Vagina (tissue), 2 donors: ENCODE measurements at regions not wholly inside any gene's neighbourhood (a gene's known extent, or its start where the extent isn't known, plus 50 kb on each side); places are given as distances from the start of the nearest gene placed in this dataset.

ENCODE experiments used
- CTCF ChIP-seq, 3 experiments: fragments of 450-650 bp in 2 of 3; fragments of 200-600 bp in 1 of 3; sonication (generic) in 1 of 3; IDR thresholded peaks; one replicate each; pipeline ENCODE4 v1.5.1; 2017 to 2019; ENCODE audit warnings: antibody characterized with exemption in 3 of 3, mild to moderate bottlenecking in 2 of 3, moderate library complexity in 2 of 3
- POLR2A ChIP-seq, 2 donors: fragments of 450-650 bp; IDR thresholded peaks; one replicate each; pipeline ENCODE4 v1.6.1; 2017; ENCODE audit warnings: antibody characterized with exemption in 2 of 2, mild to moderate bottlenecking in 2 of 2, moderate library complexity in 2 of 2
- POLR2AphosphoS5 ChIP-seq, 2 donors: sonication (generic); formaldehyde crosslinking; IDR thresholded peaks; one replicate each; pipeline ENCODE4 v1.9.0; 2017; ENCODE audit warnings: antibody characterized with exemption in 2 of 2, mild to moderate bottlenecking in 2 of 2, low read depth in 1 of 2; ENCODE audit not compliant: insufficient read depth in 1 of 2

GRCh38 chr22:23395530-23396361 lies 184.3 kb downstream of the IGLL1 start:
- no peak for TF ChIP-seq CTCF (IDR thresholded peaks at IDR 0.05)
- no peak for TF ChIP-seq POLR2A (IDR thresholded peaks at IDR 0.05)
- no peak for TF ChIP-seq POLR2AphosphoS5 (IDR thresholded peaks at IDR 0.05; ENCODE audit: insufficient read depth in 1 of 2, low read depth in 1 of 2)
